ACHN (cell line): ENCODE measurements at regions not wholly inside any gene's neighbourhood (a gene's known extent, or its start where the extent isn't known, plus 50 kb on each side); places are given as distances from the start of the nearest gene placed in this dataset.
"Not testable (repeated sequence)": the region's sequence is repeated elsewhere in the genome, so short reads cannot be mapped to it uniquely, and the experiment has no call there.

Source experiments
- DNase-seq: peaks from one replicate; pipeline ENCODE4 v3.0.0-alpha.2; 2015
- in situ Hi-C: cut with HindIII; loops from 2 replicates; pipeline ENCODE4 v1.10.0; 2017; ENCODE audit warnings: low sequenced_read_pairs, low pct_ligation_motif_present, low pct_unique_long_range_greater_than_20kb

DNA sequence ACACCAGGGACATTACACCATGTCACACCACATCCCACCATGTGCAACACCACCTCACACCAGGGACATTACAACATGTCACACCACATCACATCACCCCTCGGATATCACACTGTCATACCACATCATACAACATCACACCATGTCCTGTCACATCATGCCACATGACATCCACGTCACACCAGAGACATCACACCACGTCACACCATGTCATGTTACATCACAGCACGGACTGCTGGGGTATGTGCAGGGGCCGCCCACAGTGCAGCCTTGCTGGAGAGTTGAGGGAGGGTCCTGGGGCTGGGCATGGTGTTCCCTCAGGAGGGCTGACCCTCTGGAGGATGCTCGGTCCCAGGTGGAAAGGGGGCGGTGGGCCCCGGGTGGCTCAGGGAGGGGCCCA, 91.4 kb downstream of the TMEM121 start:
- DNase-seq, in situ Hi-C loops: not testable (repeated sequence)

DNA sequence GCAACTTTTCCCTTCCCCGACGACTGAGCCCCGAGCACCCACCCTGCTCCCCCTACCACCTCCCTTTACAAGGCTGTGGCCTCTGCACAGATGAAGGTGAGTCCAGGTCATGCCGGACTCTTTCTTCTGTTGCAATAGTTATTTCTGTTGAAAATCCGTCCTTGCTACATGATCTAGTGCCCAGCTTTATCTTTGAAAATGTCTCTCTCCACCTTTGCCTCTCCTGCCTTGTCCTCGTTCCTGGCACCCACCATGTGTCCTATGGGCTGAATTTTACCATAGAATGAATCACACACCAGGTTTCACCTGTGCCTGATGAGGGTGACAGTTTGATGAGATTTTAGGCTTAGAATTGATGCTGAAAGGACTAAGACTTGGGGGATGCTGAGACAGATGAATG, 92.9 kb downstream of the TMEM121 start:
- DNase-seq, in situ Hi-C loops: not testable (repeated sequence)

DNA sequence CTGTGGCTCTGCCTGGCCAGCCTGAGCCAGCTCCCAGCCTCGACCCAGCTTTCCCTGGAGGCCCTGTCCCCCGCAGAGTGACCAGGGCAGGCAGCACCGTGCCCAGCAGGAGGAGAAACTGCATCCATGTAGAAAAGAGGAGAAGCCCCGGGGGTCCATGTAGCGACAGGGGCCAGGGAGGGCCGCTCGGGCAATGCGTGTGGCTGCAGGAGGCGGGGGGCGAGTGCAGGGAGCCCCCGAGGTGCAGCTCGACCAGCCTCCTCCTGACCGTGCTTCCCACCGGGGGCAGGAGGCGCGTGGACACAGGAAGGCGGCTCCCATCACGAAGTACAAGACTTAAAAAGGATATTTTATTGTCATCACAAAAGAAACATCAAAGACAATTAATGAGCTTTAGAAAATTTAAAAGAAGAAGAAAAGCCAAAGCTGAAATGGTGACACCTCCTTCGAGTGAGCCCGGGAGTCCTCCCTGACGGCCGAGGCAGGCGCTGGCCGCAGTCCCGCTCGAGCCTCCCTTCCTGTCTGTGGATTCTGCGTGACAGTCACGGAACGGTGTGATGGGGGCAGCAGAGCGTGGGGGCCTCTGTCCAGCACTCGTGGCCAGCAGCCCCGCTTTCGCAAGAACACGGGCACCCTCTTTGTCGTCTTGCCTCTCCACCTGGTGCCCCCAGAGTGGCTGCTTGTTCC, 93.9 kb downstream of the TMEM121 start:
- in situ Hi-C loops, DNase-seq: not testable (repeated sequence)

DNA sequence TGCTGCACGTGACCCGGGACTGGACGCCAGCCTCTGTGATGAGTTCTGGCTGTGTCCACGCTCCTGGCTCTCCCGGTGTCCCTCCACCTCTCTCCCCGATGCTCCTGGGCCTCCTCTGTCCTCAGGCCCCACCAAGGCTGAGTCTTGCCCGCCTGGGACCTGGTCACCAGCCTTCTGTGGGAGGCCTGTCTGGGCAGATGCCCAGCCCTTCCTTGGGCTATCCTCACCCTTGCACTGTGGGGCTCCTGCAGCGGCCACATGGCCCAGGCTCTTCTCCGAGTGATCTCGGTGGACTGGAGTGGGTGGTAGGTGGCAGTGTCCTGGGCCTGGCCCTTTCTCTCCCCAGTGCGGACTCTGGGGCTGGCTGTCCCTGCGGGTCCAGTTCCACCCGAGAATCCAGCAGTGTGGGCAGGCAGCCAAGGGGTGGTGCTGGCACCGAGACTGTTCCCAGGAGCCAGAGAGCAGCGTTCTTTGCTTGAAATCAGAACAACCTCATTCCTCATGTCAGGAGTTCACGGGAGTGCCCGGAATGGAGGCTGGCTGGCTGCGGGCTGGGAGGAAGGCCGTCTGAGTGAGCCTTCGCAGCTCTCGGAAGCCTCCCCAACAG, 94.6 kb downstream of the TMEM121 start:
- DNase-seq, in situ Hi-C loops: not testable (repeated sequence)

DNA sequence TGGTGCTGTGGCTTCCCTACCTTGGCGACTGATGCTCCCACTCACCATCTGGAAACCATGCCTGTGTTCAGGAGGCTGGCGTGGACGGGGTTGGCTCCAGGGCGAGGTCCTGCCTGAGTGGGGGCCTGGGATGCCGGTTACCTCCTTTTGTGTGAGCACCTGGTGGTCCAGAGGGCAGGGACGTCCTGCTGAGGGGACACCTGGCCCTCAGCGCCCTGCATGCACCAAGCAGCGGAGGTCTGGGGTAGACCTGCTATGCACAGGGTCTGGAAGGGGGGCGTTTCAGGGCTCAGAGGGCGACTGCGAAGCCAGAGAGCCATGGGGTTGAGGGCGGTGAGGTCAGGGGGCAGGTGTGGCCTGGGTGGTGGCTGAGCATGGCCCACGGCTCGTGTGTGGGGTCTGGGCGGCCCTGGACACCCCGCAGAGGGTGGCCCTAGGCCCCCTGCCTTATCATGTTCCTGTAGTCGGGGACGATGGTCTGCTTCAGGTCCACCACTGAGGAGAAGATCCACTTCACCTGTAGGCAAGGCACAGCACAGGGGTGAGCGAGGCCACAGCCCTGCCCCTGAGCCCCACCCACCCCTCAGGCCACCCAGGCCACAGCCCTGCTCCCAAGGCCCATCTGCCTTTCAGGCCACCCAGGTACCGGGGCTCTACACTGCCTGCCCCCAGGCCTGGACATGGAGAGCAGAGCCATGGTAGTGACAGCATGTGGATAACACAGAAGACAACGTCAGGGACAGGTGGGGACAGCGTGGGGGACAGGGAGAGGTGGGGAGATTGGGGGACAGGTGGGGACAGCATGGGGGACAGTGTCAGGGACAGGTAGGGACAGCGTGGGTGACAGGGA, 95.3 kb downstream of the TMEM121 start:
- DNase-seq, in situ Hi-C loops: not testable (repeated sequence)

DNA sequence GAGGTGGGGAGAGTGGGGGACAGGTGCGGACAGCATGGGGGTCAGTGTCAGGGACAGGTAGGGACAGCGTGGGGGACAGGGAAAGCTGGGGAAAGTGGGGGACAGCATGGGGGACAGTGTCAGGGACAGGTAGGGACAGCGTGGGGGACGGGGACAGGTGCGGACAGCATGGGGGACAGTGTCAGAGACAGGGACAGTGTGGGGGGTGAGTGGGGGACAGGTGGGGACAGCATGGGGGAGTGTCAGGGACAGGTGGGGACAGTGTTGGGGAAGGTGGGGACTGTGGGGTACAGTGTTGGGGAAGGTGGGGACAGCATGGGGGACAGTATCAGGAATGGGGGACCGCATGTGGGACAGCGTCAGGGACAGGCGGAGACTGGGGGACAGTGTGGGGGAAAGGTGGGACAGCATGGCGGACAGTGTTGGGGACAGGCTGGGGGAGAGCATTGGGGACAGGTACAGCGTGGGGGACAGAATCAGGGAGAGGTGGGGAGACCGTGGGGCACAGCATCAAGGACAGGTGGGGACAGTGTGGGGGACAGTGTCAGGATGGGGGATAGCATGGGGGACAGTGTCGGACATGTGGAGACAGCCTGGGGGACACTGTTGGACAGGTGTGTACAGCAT, 96.1 kb downstream of the TMEM121 start:
- no peak for DNase-seq
- in situ Hi-C loops, result no loop called here

DNA sequence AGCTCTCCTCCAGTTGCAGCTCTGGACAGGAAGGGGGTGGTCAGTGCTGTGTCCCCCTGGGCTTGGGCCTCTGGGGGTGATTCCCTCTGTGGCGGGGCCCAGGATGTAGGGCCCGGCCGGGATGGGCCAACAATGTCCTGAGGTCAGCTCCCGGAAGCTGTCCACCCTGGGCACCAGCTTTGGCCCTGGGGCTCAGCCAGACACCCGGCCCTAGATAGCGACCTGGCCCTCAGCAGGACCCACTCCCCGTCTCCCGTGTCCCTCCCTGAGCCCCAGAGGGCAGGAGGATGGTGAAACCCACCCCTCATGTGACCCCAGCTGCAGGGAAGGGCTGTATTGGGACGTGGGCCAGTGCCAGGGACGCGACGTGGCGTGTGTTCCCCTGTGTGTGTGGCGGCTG, 96.8 kb downstream of the TMEM121 start:
- DNase-seq, in situ Hi-C loops: not testable (repeated sequence)

DNA sequence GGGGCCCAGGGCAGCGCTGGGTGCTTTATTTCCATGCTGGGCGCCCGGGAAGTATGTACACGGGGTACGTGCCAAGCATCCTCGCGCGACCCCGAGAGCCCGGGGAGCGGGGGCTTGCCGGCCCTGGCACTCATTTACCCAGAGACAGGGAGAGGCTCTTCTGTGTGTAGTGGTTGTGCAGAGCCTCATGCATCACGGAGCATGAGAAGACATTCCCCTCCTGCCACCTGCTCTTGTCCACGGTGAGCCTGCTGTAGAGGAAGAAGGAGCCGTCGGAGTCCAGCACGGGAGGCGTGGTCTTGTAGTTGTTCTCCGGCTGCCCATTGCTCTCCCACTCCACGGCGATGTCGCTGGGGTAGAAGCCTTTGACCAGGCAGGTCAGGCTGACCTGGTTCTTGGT, 98.0 kb downstream of the TMEM121 start:
- DNase-seq, in situ Hi-C loops: not testable (repeated sequence)

DNA sequence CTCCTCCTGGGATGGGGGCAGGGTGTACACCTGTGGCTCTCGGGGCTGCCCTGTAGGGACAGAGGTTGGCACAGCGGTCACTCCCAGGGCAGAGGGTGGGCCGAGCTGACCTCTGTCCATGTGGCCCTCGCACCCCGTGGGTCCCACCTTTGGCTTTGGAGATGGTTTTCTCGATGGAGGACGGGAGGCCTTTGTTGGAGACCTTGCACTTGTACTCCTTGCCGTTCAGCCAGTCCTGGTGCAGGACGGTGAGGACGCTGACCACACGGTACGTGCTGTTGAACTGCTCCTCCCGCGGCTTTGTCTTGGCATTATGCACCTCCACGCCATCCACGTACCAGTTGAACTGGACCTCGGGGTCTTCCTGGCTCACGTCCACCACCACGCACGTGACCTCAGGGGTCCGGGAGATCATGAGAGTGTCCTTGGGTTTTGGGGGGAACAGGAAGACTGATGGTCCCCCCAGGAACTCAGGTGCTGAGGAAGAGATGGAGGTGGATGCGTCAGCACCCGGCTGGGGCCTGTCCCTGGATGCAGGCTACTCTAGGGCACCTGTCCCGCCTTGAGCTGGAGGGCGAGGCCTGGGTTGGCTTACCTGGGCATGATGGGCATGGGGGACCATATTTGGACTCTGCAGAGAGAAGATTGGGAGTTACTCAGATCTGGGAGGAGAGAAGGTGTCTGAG, 98.5 kb downstream of the TMEM121 start:
- DNase-seq, in situ Hi-C loops: not testable (repeated sequence)

DNA sequence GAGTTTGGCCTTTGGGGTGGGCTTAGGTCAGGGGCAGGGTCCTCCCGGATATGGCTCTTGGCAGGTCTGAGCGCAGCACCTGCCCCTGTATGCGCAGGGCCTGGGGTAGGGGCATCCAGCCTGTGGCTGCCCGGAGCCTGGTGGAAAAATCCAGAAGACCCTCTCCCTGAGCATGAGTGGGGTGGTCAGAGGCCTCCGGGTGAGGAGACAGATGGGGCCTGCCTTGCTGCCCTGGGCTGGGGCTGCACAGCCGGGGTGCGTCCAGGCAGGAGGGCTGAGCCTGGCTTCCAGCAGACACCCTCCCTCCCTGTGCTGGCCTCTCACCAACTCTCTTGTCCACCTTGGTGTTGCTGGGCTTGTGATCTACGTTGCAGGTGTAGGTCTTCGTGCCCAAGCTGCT, 99.1 kb downstream of the TMEM121 start:
- in situ Hi-C loops, DNase-seq: not testable (repeated sequence)

DNA sequence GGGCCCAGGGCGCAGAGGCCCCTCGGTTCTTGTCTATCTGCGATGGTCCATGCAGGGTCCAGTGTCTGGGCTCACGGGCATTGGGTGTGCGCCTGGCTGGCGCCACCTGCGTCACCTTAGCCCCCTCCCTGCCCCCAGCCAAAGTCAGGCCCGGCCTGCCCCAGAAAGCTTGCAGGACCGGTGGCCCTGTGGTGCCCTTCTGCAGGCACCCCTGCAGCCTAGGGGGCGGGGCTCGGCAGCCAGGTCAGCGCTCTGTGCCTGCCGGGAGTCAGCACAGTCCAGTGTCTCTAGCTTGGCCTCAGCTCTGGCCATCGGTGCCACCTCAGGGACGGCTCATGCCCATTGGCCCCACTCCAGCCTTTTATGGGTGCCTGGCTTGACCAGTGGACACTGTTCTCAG, 99.7 kb downstream of the TMEM121 start:
- DNase-seq, in situ Hi-C loops: not testable (repeated sequence)

DNA sequence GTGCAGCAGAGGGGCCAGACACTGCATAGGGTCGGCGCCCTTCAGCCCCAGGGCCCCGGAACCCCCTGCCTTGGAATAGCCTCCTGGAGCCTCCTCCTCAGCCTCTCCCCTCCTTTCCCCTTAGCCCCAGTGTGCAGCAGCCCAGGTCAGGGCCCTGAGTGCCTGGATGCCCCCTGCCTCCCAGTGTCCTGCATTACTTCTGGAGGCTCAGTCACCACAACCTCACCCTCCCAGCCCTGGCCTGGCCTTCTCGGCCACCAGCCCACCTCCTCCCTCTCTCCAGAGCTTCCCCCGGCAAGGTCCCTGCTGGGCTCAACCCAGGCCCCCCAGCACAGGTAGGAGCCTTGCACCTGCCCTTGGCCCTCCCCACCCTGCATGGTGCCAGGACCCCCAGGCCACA, 100.3 kb downstream of the TMEM121 start:
- DNase-seq, in situ Hi-C loops: not testable (repeated sequence)

DNA sequence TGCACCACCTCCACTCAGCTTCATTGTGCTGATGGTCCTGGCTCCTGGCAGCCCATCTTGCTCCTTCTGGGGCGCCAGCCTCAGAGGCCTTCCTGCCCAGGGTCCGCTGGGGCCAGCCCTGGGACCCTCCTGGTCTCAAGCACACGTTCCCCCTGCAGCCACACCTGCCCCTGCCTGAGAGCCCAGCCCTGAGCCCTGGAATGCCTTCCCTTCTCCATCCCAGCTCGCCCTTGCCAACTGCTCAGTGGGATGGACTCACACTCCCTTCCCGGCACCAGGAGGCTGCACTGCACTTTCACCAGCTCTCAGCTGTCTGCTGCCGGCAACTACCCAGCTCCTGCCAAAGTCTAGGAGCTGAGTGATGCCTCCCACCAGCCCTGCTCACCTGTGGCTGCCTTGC, 100.9 kb downstream of the TMEM121 start:
- in situ Hi-C loops, DNase-seq: not testable (repeated sequence)

DNA sequence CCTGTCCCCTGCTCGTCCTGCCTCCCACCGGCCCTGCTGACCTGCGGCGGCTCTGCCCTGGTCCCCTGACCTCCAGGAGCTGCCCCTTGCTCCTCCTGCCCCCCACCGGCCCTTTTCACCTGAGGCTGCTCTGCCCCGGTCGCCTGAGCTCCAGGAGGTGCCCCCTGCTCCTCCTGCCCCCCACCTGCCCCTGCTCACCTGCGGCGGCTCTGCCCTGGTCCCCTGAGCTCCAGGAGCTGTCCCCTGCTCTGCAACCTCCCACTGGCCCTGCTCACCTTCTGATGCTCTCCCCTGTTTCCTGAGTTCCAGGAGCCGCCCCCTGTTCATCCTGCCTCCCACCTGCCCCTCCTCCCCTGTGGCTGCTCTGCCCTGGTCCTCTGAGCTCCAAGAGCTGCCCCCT, 101.3 kb downstream of the TMEM121 start:
- in situ Hi-C loops, result no loop called here
- DNase-seq, result no peak

DNA sequence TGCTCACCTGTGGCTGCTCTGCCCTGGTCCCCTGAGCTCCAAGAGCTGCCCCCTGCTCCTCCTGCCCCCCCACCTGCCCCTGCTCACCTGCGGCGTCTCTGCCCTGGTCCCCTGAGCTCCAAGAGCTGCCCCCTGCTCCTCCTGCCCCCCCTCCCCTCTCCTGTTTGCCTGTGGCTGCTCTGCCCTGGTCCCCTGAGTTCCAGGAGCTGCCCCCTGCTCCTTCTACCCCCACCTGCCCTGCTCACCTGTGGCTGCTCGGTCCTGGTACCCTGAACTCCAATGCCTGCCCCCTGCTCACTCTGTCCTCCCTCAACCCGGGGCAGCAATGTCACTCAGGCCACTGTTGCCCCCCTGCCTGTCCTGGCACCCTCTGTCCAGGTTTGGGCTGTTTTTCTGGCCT, 101.7 kb downstream of the TMEM121 start:
- in situ Hi-C loops, DNase-seq: not testable (repeated sequence)

DNA sequence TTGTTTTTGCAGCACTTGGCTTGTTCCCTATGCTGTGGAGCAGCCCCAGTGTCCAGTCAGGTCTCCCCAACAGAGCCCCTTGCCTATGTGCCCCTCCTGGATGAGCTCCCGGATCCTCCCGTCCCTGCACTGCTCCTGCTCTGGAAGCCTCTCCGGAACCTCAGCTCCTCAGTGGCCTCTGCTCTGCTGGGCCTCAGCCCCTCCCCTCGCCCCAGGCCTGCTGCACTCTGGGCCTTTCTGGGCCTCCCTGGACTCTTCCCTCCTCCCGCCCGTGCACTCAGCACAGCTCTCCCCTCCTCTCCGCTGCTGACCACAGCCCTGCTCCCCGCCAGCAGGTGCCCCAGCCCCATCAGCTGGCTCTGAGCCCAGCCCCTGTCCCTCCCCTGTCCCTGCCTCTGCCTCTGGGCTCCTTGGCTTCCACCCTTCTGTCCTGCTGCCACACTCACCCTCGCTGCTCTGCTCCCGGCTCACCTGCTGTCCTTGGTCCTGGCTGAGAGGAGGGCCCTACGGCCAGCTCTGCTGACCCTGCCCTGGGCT, 102.2 kb downstream of the TMEM121 start:
- in situ Hi-C loops, DNase-seq: not testable (repeated sequence)

DNA sequence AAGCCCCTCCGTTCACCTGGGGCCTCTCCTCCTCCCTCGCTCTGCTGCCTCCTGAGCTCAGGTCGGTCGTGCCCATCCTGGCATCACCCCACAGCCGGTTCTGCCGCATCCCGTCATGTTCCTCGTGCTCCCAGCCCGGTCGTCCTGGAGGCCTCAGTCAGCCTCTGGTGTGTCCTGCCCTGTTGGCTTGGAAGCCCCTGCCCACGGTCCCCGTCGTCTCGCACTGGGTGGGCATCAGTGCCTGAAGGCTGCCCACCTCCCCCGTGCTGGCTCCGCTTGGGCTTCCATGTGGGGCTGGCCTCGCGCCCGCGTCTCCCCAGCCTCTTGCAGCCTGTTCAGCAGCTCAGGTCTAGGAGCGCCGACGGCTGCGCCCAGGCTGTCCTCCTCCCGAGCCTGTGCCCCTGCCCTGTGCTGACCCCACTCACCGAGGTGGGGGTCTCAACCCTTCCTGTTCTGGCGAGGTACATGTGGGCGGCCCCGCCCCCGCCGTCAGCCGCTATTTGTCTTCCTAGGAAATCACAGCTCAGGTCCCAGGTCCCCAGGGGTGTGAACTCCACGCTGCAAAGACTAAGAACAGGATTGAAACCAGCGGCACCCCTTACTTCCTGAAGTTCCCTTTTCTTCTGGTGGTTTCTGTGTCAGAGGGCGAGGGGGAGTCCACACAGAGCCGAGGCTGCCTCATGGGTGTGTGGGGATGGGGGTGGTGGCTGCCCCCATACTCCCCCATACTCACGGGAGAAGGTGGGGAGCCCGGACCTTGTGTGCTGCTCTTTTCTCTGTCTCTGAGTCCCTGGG, 102.9 kb downstream of the TMEM121 start:
- in situ Hi-C loops, DNase-seq: not testable (repeated sequence)
